T-helper 2 cell treated with Interferon-gamma antibody and Interleukin-4, amounts not matched to agents 5 μg/mL and 100 μg/mL, for 36 hours (primary cell): ENCODE measurements at regions not wholly inside any gene's neighbourhood (a gene's known extent, or its start where the extent isn't known, plus 50 kb on each side); places are given as distances from the start of the nearest gene placed in this dataset.

ENCODE experiments used
- DNase-seq: peaks from one replicate; pipeline ENCODE4 v3.0.0; 2021; ENCODE audit warnings: low spot score
- H3K27ac Mint-ChIP-seq: one replicate; pipeline ENCODE4 v1.8.0; 2021; ENCODE audit warnings: mild to moderate bottlenecking, mixed read lengths
- H3K27me3 Mint-ChIP-seq: one replicate; pipeline ENCODE4 v1.8.0; 2021; ENCODE audit warnings: low read depth, mixed read lengths
- H3K36me3 Mint-ChIP-seq: one replicate; pipeline ENCODE4 v1.8.0; 2021; ENCODE audit warnings: low read depth, mixed read lengths
- H3K4me1 Mint-ChIP-seq: one replicate; pipeline ENCODE4 v1.8.0; 2021; ENCODE audit warnings: low read depth, mixed read lengths
- H3K4me3 Mint-ChIP-seq: one replicate; pipeline ENCODE4 v1.8.0; 2022; ENCODE audit warnings: mild to moderate bottlenecking, moderate library complexity, mixed read lengths
- H3K9me3 Mint-ChIP-seq: one replicate; pipeline ENCODE4 v1.8.0; 2021; ENCODE audit warnings: mixed read lengths

GRCh38 chr4:43274376-43274775, 381.9 kb downstream of the GRXCR1 start:
- Mint-ChIP-seq H3K27ac (no peak overlapping the region), H3K27me3 (no peaks in the 10 kb centered on the region), H3K4me1 (no peaks in the 10 kb centered on the region), H3K9me3 (peaks cover 19% of the 10 kb centered on the region), H3K4me3 (no peak overlapping the region), H3K36me3 (no peaks in the 10 kb centered on the region)
- DNase-seq: no peak

GRCh38 chr4:43275779-43276178, 383.3 kb downstream of the GRXCR1 start:
- Mint-ChIP-seq H3K27me3 (no peaks in the 10 kb centered on the region), H3K36me3 (no peaks in the 10 kb centered on the region), H3K4me3 (no peak overlapping the region), H3K9me3 (peaks cover 19% of the 10 kb centered on the region), H3K27ac (no peak overlapping the region), H3K4me1 (no peaks in the 10 kb centered on the region)
- no peak for DNase-seq

- H3K36me3 Mint-ChIP-seq: no peaks in the 10 kb centered on the region
- no peak for DNase-seq
- no peaks in the 10 kb centered on the region for H3K27me3 Mint-ChIP-seq
These were observed 383.8 kb downstream of the GRXCR1 start for GRCh38 chr4:43276321-43276720.

GRCh38 chr4:43277003-43277402, 384.5 kb downstream of the GRXCR1 start:
- Mint-ChIP-seq H3K36me3 (no peaks in the 10 kb centered on the region), H3K9me3 (peaks cover 14% of the 10 kb centered on the region), H3K27ac (no peak overlapping the region), H3K27me3 (no peaks in the 10 kb centered on the region), H3K4me3 (no peak overlapping the region), H3K4me1 (no peaks in the 10 kb centered on the region)
- DNase-seq: no peak

More at GRCh38 chr4:43276321-43276720, 383.8 kb downstream of the GRXCR1 start:
- H3K27ac Mint-ChIP-seq: no peak overlapping the region
- H3K4me1 Mint-ChIP-seq: no peaks in the 10 kb centered on the region
- peaks cover 19% of the 10 kb centered on the region for H3K9me3 Mint-ChIP-seq
- no peak overlapping the region for H3K4me3 Mint-ChIP-seq

- H3K9me3 Mint-ChIP-seq: peaks cover 25% of the 10 kb centered on the region
- no peak overlapping the region for H3K27ac Mint-ChIP-seq
- H3K4me1 Mint-ChIP-seq: no peaks in the 10 kb centered on the region
- no peaks in the 10 kb centered on the region for H3K36me3 Mint-ChIP-seq
- H3K4me3 Mint-ChIP-seq: no peak overlapping the region
- no peaks in the 10 kb centered on the region for H3K27me3 Mint-ChIP-seq
- DNase-seq: no peak
These were observed 390.0 kb downstream of the GRXCR1 start for GRCh38 chr4:43282534-43282933.

- Mint-ChIP-seq H3K4me1 (no peaks in the 10 kb centered on the region), H3K27me3 (no peaks in the 10 kb centered on the region), H3K36me3 (no peaks in the 10 kb centered on the region), H3K27ac (no peak overlapping the region), H3K9me3 (peaks cover 31% of the 10 kb centered on the region), H3K4me3 (no peak overlapping the region)
- DNase-seq: no peak
These were observed 393.6 kb downstream of the GRXCR1 start for GRCh38 chr4:43286137-43286536.

- Mint-ChIP-seq H3K27me3 (no peaks in the 10 kb centered on the region), H3K4me3 (no peak overlapping the region), H3K36me3 (no peaks in the 10 kb centered on the region), H3K4me1 (no peaks in the 10 kb centered on the region), H3K27ac (no peak overlapping the region), H3K9me3 (peaks cover 41% of the 10 kb centered on the region)
- no peak for DNase-seq
These were observed 404.5 kb downstream of the GRXCR1 start for GRCh38 chr4:43296946-43297528.

GRCh38 chr4:43316813-43317212, 424.3 kb downstream of the GRXCR1 start:
- Mint-ChIP-seq H3K36me3 (no peaks in the 10 kb centered on the region), H3K4me1 (no peaks in the 10 kb centered on the region), H3K27ac (no peak overlapping the region), H3K27me3 (no peaks in the 10 kb centered on the region), H3K9me3 (peaks cover 10% of the 10 kb centered on the region), H3K4me3 (no peak overlapping the region)
- DNase-seq: no peak

- Mint-ChIP-seq H3K36me3 (no peaks in the 10 kb centered on the region), H3K9me3 (peaks cover 7% of the 10 kb centered on the region), H3K27ac (no peak overlapping the region), H3K4me1 (no peaks in the 10 kb centered on the region), H3K4me3 (no peak overlapping the region), H3K27me3 (no peaks in the 10 kb centered on the region)
- DNase-seq: no peak
These were observed 432.9 kb downstream of the GRXCR1 start for GRCh38 chr4:43325220-43325967.

- H3K4me3 Mint-ChIP-seq: no peak overlapping the region
- no peaks in the 10 kb centered on the region for H3K4me1 Mint-ChIP-seq
- H3K36me3 Mint-ChIP-seq: no peaks in the 10 kb centered on the region
- H3K9me3 Mint-ChIP-seq: peaks cover 12% of the 10 kb centered on the region
- DNase-seq: no peak
- H3K27me3 Mint-ChIP-seq: no peaks in the 10 kb centered on the region
- no peak overlapping the region for H3K27ac Mint-ChIP-seq
These were observed 437.8 kb downstream of the GRXCR1 start for GRCh38 chr4:43330288-43330687.

GRCh38 chr4:43331226-43332051, 438.9 kb downstream of the GRXCR1 start:
- DNase-seq: no peak
- Mint-ChIP-seq H3K27ac (no peak overlapping the region), H3K36me3 (no peaks in the 10 kb centered on the region), H3K4me1 (no peaks in the 10 kb centered on the region), H3K9me3 (peaks cover 12% of the 10 kb centered on the region), H3K27me3 (no peaks in the 10 kb centered on the region), H3K4me3 (no peak overlapping the region)

GRCh38 chr4:43332052-43332425, 439.5 kb downstream of the GRXCR1 start:
- no peak overlapping the region for H3K27ac Mint-ChIP-seq
- H3K36me3 Mint-ChIP-seq: no peaks in the 10 kb centered on the region
- no peak for DNase-seq
- H3K4me3 Mint-ChIP-seq: no peak overlapping the region
- peaks cover 12% of the 10 kb centered on the region for H3K9me3 Mint-ChIP-seq
- no peaks in the 10 kb centered on the region for H3K27me3 Mint-ChIP-seq
- no peaks in the 10 kb centered on the region for H3K4me1 Mint-ChIP-seq

- no peak for DNase-seq
- H3K4me1 Mint-ChIP-seq: no peaks in the 10 kb centered on the region
- H3K36me3 Mint-ChIP-seq: no peaks in the 10 kb centered on the region
- H3K27me3 Mint-ChIP-seq: no peaks in the 10 kb centered on the region
- peaks cover 12% of the 10 kb centered on the region for H3K9me3 Mint-ChIP-seq
- no peak overlapping the region for H3K4me3 Mint-ChIP-seq
- H3K27ac Mint-ChIP-seq: no peak overlapping the region
These were observed 445.2 kb downstream of the GRXCR1 start for GRCh38 chr4:43337707-43338106.

GRCh38 chr4:43339435-43339834, 446.9 kb downstream of the GRXCR1 start:
- Mint-ChIP-seq H3K4me3 (no peak overlapping the region), H3K9me3 (peaks cover 14% of the 10 kb centered on the region), H3K4me1 (no peaks in the 10 kb centered on the region), H3K27me3 (no peaks in the 10 kb centered on the region), H3K36me3 (no peaks in the 10 kb centered on the region), H3K27ac (no peak overlapping the region)
- DNase-seq: no peak
